SK-MEL-5 (cell line): ENCODE measurements at regions not wholly inside any gene's neighbourhood (a gene's known extent, or its start where the extent isn't known, plus 50 kb on each side); places are given as distances from the start of the nearest gene placed in this dataset.
"Not testable (repeated sequence)": the region's sequence is repeated elsewhere in the genome, so short reads cannot be mapped to it uniquely, and the experiment has no call there.

Experiments
- DNase-seq: peaks from one replicate; pipeline ENCODE4 v3.0.0-alpha.2; 2016; ENCODE audit warnings: low read depth, low spot score
- in situ Hi-C: cut with HindIII; loops from 2 replicates; pipeline ENCODE4 v1.10.0; 2016; ENCODE audit warnings: low sequenced_read_pairs, high pct_unique_total_duplicates, low pct_unique_long_range_greater_than_20kb

DNA sequence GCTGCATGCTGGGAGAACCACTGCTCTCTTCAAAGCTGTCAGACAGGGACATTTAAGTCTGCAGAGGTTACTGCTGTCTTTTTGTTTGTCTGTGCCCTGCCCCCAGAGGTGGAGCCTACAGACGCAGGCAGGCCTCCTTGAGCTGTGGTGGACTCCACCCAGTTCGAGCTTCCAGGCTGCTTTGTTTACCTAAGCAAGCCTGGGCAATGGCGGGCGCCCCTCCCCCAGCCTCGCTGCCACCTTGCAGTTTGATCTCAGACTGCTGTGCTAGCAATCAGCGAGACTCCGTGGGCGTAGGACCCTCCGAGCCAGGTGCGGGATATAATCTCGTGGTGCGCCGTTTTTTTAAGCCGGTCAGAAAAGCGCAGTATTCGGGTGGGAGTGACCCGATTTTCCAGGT, 234.9 kb upstream of the THUMPD2 start:
- in situ Hi-C loops, DNase-seq: not testable (repeated sequence)

DNA sequence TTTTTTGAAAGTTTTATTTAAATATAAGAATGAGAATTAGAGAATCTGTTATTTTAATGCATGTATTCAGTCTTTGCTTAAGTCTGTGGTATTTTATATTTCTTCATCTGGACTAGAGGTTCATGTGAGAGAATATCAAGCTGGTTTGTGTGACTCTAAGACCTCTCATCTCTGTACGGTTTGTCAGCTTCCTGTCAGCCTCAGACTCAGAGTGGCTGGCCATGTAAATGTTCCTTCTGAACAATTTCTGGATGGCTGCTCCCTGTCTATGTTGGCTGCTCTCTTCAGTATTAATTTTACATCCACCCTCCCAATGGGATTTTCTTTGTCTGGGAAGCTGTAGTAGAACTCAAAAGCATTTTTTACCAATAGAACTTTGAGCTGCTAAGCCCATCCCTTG, 225.3 kb upstream of the THUMPD2 start:
- in situ Hi-C loops: no loop called here
- no peak for DNase-seq

DNA sequence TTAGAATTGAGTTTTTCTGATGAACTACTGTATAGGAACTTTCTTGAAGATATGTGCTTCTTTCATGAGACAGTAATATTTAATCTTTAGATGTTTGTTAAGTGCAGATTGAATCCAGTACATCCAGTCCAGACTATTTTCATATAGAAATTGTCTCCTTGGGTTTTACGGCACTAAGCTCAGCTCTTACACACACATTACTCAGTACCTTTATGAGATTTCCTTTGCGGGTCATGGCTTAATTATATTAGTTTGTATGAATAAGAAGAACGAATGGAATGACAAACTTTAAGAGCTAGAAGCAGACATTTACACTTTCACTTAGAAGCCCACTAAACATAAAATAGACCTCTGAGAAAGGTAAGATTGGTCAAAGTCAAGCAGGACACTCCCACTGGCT, 223.3 kb upstream of the THUMPD2 start:
- DNase-seq: no peak
- in situ Hi-C loops: no loop called here

DNA sequence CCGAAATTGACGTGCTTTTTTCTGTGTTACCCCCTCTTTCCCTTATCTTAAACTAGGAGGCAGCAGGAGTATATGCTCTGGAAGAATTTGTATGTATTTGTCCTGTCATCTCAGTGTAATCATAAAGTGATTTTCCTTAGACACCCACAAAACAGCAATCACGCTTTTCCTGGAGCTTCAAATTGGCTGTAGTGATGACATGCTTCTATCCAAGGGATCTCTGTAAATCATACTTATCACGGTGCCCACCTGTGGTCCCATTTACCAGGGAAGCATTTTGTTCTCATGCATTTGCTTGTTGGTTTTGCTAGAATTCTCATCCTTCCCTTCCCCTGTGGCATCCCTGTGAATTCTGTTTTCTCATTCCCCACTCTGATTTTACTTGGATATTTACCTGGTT, 220.8 kb upstream of the THUMPD2 start:
- in situ Hi-C loops: no loop called here
- no peak for DNase-seq

GRCh38 chr2:39998617-39999016, 219.6 kb upstream of the THUMPD2 start:
- no peak for DNase-seq
- in situ Hi-C loops: no loop called here

DNA sequence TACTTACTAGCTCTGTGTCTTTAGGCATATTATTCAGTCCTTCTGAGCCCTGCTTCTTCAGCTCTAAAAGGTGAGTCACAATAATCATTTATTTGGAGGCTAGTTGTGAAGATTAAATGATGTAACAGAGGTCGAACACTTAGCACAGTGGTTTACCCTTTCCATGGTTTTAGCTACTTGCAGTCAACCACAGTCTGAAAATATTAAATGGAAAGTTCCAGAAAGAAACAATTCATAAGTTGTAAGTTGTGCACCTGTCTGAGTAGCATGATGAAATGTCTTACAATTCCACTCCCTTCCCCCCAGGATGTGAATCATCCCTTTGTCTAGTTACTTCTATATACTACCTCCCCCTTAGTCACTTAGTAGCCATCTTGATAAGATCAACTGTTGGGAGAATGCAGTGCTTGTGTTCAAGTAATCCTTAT, 217.6 kb upstream of the THUMPD2 start:
- in situ Hi-C loops: no loop called here
- DNase-seq: no peak

DNA sequence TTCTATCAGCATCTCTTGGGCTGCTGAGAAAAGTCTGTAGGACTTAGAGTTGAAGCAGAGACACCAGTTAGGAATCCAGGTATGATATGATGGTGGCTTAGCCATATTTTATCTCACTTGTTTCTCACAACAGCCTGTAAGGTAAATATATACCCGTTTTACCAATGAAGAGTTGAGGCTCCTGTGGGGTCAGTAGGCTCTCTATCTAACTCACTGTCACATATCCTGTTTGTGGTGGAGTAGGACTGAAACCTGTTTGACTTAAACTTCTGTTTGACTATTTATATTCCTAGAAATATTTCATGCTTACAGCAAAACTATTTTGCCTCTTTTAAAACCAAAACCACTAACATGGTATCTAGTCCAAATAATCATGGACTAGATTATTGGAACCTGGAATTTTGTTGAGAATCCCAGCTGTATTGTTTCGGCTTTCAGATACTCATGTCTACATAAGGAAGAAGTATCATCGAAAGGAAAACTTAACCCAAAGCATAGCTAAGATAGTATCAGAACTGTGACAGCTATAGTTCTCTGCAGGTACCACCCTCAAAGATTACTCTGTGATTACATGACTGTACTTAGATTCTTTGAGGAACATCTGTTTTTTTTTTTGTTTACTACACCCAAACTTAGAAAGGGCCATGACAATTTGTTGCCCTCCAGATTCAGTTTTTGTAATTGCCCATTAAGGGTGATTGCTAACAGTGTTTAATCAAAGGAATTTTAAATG, 216.1 kb upstream of the THUMPD2 start:
- DNase-seq: no peak
- in situ Hi-C loops: no loop called here

DNA sequence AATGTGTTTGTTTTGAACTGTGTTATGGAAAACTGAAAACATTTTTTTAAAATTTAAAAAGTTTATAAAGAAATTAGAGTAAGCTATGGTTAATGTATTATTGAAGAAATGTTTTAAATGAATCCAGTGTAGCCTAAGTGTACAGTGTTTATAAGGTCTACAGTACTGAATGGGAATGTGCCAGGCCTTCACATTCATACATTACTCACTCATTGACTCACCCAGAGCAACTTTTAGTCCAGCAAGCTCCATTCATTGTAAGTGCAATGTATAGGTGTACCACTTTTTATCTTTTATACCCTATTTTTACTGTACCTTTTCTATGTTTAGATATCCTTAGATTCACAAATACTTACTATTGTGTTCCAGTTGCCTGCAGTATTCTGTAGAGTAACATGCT, 215.1 kb upstream of the THUMPD2 start:
- DNase-seq: no peak
- in situ Hi-C loops: no loop called here

- in situ Hi-C loops: no loop called here
- DNase-seq: no peak
These were observed 212.2 kb upstream of the THUMPD2 start for GRCh38 chr2:39991298-39991697.

- no peak for DNase-seq
- in situ Hi-C loops: no loop called here
These were observed 211.4 kb upstream of the THUMPD2 start for GRCh38 chr2:39990335-39990900.

- no peak for DNase-seq
These were observed 210.8 kb upstream of the THUMPD2 start for GRCh38 chr2:39989888-39990287.

DNA sequence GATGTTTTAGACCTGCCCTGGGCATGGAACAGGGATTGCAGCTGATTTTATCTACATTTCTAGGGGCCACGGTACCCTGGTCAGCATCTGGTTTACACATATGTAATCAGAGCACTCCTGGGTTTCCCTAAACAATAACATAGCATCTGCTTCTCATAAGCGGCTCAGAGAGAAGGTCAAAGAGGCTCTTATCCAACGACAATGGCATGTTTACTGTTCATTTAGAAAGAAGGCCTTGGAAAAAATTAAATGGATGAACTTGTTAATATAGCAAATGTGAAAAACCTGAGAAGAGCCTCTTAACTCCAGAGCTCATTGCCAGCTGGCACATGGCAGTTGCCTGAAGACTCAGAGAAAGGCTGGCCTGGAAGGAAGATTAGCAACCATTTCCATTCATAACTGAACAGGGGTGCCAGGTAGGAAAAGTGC, 202.8 kb upstream of the THUMPD2 start:
- no peak for DNase-seq

More at GRCh38 chr2:39989888-39990287, 210.8 kb upstream of the THUMPD2 start:
- in situ Hi-C loops: no loop called here

GRCh38 chr2:39975476-39976020, 196.5 kb upstream of the THUMPD2 start:
- DNase-seq: no peak
- in situ Hi-C loops: no loop called here

More for the DNA sequence above, 202.8 kb upstream of the THUMPD2 start:
- in situ Hi-C loops: no loop called here

GRCh38 chr2:39968037-39968436, 189.0 kb upstream of the THUMPD2 start:
- in situ Hi-C loops: no loop called here

GRCh38 chr2:39960681-39961080, 181.6 kb upstream of the THUMPD2 start:
- in situ Hi-C loops, DNase-seq: not testable (repeated sequence)

More at GRCh38 chr2:39968037-39968436, 189.0 kb upstream of the THUMPD2 start:
- no peak for DNase-seq

DNA sequence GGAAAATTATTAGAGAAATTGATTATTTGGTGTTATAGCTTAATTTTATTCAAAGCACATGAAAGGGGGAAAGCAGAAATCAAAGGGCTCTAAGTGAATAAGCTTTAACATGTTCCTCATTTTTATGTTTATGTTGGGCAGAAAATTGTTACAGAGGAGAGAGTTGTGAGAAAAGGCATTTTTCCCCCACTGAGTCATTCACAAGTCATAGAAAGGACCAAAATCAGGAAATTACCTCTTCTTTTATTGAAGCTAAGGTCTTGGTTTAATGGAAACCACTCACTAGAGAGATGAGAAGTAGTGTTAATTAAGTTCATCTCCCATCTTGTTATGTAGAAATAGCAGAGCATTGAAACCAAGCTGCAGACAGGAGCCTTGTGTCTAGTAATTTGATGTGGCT, 175.3 kb upstream of the THUMPD2 start:
- no peak for DNase-seq
- in situ Hi-C loops: no loop called here

GRCh38 chr2:39949131-39949530, 170.1 kb upstream of the THUMPD2 start:
- in situ Hi-C loops: no loop called here

DNA sequence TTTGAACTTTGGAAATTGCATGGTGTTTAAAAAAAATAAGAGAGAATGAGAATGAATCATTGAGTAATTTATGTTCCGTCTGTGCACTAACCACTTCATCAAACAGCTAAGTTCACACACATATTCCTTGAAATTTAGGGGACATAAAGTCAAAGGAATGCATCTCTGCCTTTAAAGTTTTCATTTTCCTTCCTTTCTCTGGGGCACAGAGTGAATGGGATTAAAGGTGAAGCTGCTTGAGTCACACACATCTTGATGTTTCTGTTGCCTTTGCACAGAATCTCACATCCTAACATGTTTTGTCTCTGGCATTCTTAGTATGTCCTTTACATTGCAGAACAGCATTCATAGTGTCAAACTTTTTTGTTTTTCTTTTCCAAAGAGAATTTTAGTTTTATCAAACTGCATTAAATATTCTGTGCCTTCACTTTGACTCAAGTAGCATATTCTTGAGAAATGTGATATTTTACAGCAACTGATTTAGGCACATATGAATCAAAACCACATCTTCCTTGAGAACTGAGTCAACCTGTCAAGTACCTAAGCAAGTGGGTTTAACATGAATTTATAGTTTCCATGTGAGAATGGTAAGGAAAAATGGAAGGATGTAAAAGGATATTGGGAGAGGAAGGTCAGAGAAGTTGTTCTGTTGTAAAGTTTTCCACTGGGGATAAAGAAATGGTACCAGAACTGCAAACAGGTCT, 169.1 kb upstream of the THUMPD2 start:
- DNase-seq: no peak
- in situ Hi-C loops: no loop called here

More at GRCh38 chr2:39949131-39949530, 170.1 kb upstream of the THUMPD2 start:
- no peak for DNase-seq
